Karpas-422 (cell line): ENCODE measurements at regions not wholly inside any gene's neighbourhood (a gene's known extent, or its start where the extent isn't known, plus 50 kb on each side); places are given as distances from the start of the nearest gene placed in this dataset.

Experiments used
- DNase-seq: peaks from one replicate; pipeline ENCODE4 v3.0.0-alpha.2; 2015
- H2AFZ ChIP-seq: fragments of 200-600 bp; sonication (generic); 2 replicates; pipeline ENCODE4 v1.6.1; 2014; ENCODE audit warnings: antibody characterized with exemption, low read length, mixed read lengths
- H3K27ac ChIP-seq: fragments of 200-600 bp; sonication (generic); 2 replicates; pipeline ENCODE4 v1.5.1; 2014; ENCODE audit warnings: mild to moderate bottlenecking, low read length, moderate library complexity
- H3K27me3 ChIP-seq: fragments of 200-600 bp; sonication (generic); 2 replicates; pipeline ENCODE4 v1.6.1; 2014; ENCODE audit warnings: low read length, mixed read lengths
- H3K36me3 ChIP-seq: fragments of 200-600 bp; sonication (generic); 2 replicates; pipeline ENCODE4 v1.6.1; 2014; ENCODE audit warnings: low read length, mixed read lengths; ENCODE audit not compliant: insufficient read depth
- H3K4me1 ChIP-seq: fragments of 200-600 bp; sonication (generic); 2 replicates; pipeline ENCODE4 v1.6.1; 2014; ENCODE audit warnings: mild to moderate bottlenecking, low read length, mixed read lengths
- H3K4me2 ChIP-seq: fragments of 200-600 bp; sonication (generic); 2 replicates; pipeline ENCODE4 v1.6.1; 2014; ENCODE audit warnings: low read length, low read depth, mild to moderate bottlenecking; ENCODE audit not compliant: poor library complexity, severe bottlenecking
- H3K4me3 ChIP-seq: fragments of 200-600 bp; sonication (generic); 2 replicates; pipeline ENCODE4 v1.5.1; 2014; ENCODE audit warnings: mild to moderate bottlenecking, antibody characterized with exemption, low read length, mixed read lengths
- H3K79me2 ChIP-seq: fragments of 200-600 bp; sonication (generic); 2 replicates; pipeline ENCODE4 v1.6.1; 2014; ENCODE audit warnings: mild to moderate bottlenecking, low read length, mixed read lengths
- H3K9ac ChIP-seq: fragments of 200-600 bp; sonication (generic); 2 replicates; pipeline ENCODE4 v1.6.0; 2014; ENCODE audit warnings: low read length
- H3K9me2 ChIP-seq: fragments of 200-600 bp; sonication (generic), shearing (Covaris generic); replicated peaks from 2 replicates; pipeline ENCODE4 v1.6.0; 2014; ENCODE audit warnings: mild to moderate bottlenecking, low read length, moderate library complexity; ENCODE audit not compliant: insufficient read depth
- H3K9me3 ChIP-seq: fragments of 300-700, 200-600 bp; sonication (generic); 2 replicates; pipeline ENCODE4 v1.6.1; 2014; ENCODE audit warnings: low read length, mixed read lengths
- H4K20me1 ChIP-seq: fragments of 200-600 bp; sonication (generic); 2 replicates; pipeline ENCODE4 v1.6.1; 2014; ENCODE audit warnings: mild to moderate bottlenecking, antibody characterized with exemption, low read length, low read depth; ENCODE audit not compliant: insufficient read depth

- Histone ChIP-seq H3K9me3 (no peaks in the 10 kb centered on the region), H3K79me2 (no peaks in the 10 kb centered on the region), H3K27ac (no peak overlapping the region), H3K4me2 (no peak overlapping the region), H2AFZ (no peak overlapping the region), H3K4me3 (no peak overlapping the region), H3K27me3 (no peaks in the 10 kb centered on the region), H3K9ac (no peak overlapping the region), H3K4me1 (peaks cover 10% of the 10 kb centered on the region), H3K9me2 (no peaks in the 10 kb centered on the region), H3K36me3 (no peaks in the 10 kb centered on the region), H4K20me1 (no peaks in the 10 kb centered on the region)
- no peak for DNase-seq
Measured at GRCh38 chr1:113246929-113247328, 143.4 kb upstream of the MAGI3 start.

- Histone ChIP-seq H3K36me3 (no peaks in the 10 kb centered on the region), H3K4me1 (peaks cover 10% of the 10 kb centered on the region), H3K9me3 (no peaks in the 10 kb centered on the region), H3K9ac (no peak overlapping the region), H3K27me3 (no peaks in the 10 kb centered on the region), H3K4me2 (no peak overlapping the region), H2AFZ (no peak overlapping the region), H3K9me2 (no peaks in the 10 kb centered on the region), H3K79me2 (no peaks in the 10 kb centered on the region), H4K20me1 (no peaks in the 10 kb centered on the region), H3K27ac (no peak overlapping the region), H3K4me3 (no peak overlapping the region)
- no peak for DNase-seq
Measured at GRCh38 chr1:113247355-113247754, 143.0 kb upstream of the MAGI3 start.

- Histone ChIP-seq H4K20me1 (no peaks in the 10 kb centered on the region), H3K27me3 (no peaks in the 10 kb centered on the region), H2AFZ (no peak overlapping the region), H3K79me2 (no peaks in the 10 kb centered on the region), H3K9me3 (no peaks in the 10 kb centered on the region), H3K27ac (no peak overlapping the region), H3K4me2 (no peak overlapping the region), H3K9ac (no peak overlapping the region), H3K4me1 (peaks cover 7% of the 10 kb centered on the region), H3K4me3 (no peak overlapping the region), H3K9me2 (no peaks in the 10 kb centered on the region), H3K36me3 (no peaks in the 10 kb centered on the region)
- no peak for DNase-seq
Measured at GRCh38 chr1:113247782-113248181, 142.5 kb upstream of the MAGI3 start.

- Histone ChIP-seq H3K27me3 (no peaks in the 10 kb centered on the region), H3K79me2 (no peaks in the 10 kb centered on the region), H3K9ac (no peak overlapping the region), H3K36me3 (no peaks in the 10 kb centered on the region), H3K27ac (no peak overlapping the region), H3K4me2 (no peak overlapping the region), H3K9me3 (no peaks in the 10 kb centered on the region), H3K4me3 (no peak overlapping the region), H4K20me1 (no peaks in the 10 kb centered on the region), H2AFZ (no peak overlapping the region), H3K9me2 (no peaks in the 10 kb centered on the region), H3K4me1 (no peaks in the 10 kb centered on the region)
- DNase-seq = no peak
Measured at GRCh38 chr1:113248494-113248893, 141.8 kb upstream of the MAGI3 start.

GRCh38 chr1:113250161-113250560, 140.2 kb upstream of the MAGI3 start:
- no peak overlapping the region for H3K9ac ChIP-seq
- no peak for DNase-seq
- H3K36me3 ChIP-seq = no peaks in the 10 kb centered on the region
- H3K4me1 ChIP-seq = no peaks in the 10 kb centered on the region
- H3K9me2 ChIP-seq = no peaks in the 10 kb centered on the region
- no peak overlapping the region for H3K27ac ChIP-seq
- no peaks in the 10 kb centered on the region for H3K27me3 ChIP-seq
- no peak overlapping the region for H2AFZ ChIP-seq
- no peak overlapping the region for H3K4me3 ChIP-seq
- H4K20me1 ChIP-seq = no peaks in the 10 kb centered on the region
- H3K9me3 ChIP-seq = no peaks in the 10 kb centered on the region
- no peak overlapping the region for H3K4me2 ChIP-seq
- no peaks in the 10 kb centered on the region for H3K79me2 ChIP-seq

- H3K4me2 ChIP-seq = no peak overlapping the region
- H3K4me1 ChIP-seq = no peaks in the 10 kb centered on the region
- no peaks in the 10 kb centered on the region for H3K36me3 ChIP-seq
- H3K27me3 ChIP-seq = no peaks in the 10 kb centered on the region
- no peak for DNase-seq
- H3K79me2 ChIP-seq = no peaks in the 10 kb centered on the region
- H3K9me3 ChIP-seq = no peaks in the 10 kb centered on the region
- no peak overlapping the region for H3K4me3 ChIP-seq
- H3K27ac ChIP-seq = no peak overlapping the region
- H2AFZ ChIP-seq = no peak overlapping the region
- H4K20me1 ChIP-seq = no peaks in the 10 kb centered on the region
- no peaks in the 10 kb centered on the region for H3K9me2 ChIP-seq
- no peak overlapping the region for H3K9ac ChIP-seq
Measured at GRCh38 chr1:113252166-113252565, 138.1 kb upstream of the MAGI3 start.

- H3K4me3 ChIP-seq = no peak overlapping the region
- no peak for DNase-seq
- no peaks in the 10 kb centered on the region for H3K27me3 ChIP-seq
- H3K9ac ChIP-seq = no peak overlapping the region
- H3K36me3 ChIP-seq = no peaks in the 10 kb centered on the region
- H3K27ac ChIP-seq = no peak overlapping the region
- H3K79me2 ChIP-seq = no peaks in the 10 kb centered on the region
- no peaks in the 10 kb centered on the region for H3K4me1 ChIP-seq
- no peaks in the 10 kb centered on the region for H3K9me2 ChIP-seq
- H4K20me1 ChIP-seq = no peaks in the 10 kb centered on the region
- no peak overlapping the region for H2AFZ ChIP-seq
- no peak overlapping the region for H3K4me2 ChIP-seq
- no peaks in the 10 kb centered on the region for H3K9me3 ChIP-seq
Measured at GRCh38 chr1:113253187-113253586, 137.1 kb upstream of the MAGI3 start.

GRCh38 chr1:113253590-113253989, 136.7 kb upstream of the MAGI3 start:
- no peak overlapping the region for H3K9ac ChIP-seq
- no peaks in the 10 kb centered on the region for H3K9me3 ChIP-seq
- no peaks in the 10 kb centered on the region for H3K79me2 ChIP-seq
- H4K20me1 ChIP-seq = no peaks in the 10 kb centered on the region
- no peak overlapping the region for H2AFZ ChIP-seq
- no peak overlapping the region for H3K27ac ChIP-seq
- H3K36me3 ChIP-seq = no peaks in the 10 kb centered on the region
- DNase-seq = no peak
- no peaks in the 10 kb centered on the region for H3K4me1 ChIP-seq
- H3K9me2 ChIP-seq = no peaks in the 10 kb centered on the region
- no peak overlapping the region for H3K4me3 ChIP-seq
- no peaks in the 10 kb centered on the region for H3K27me3 ChIP-seq
- H3K4me2 ChIP-seq = no peak overlapping the region
